ENCODE measurements at regions not wholly inside any gene's neighbourhood (a gene's known extent, or its start where the extent isn't known, plus 50 kb on each side); places are given as distances from the start of the nearest gene placed in this dataset.

DNA sequence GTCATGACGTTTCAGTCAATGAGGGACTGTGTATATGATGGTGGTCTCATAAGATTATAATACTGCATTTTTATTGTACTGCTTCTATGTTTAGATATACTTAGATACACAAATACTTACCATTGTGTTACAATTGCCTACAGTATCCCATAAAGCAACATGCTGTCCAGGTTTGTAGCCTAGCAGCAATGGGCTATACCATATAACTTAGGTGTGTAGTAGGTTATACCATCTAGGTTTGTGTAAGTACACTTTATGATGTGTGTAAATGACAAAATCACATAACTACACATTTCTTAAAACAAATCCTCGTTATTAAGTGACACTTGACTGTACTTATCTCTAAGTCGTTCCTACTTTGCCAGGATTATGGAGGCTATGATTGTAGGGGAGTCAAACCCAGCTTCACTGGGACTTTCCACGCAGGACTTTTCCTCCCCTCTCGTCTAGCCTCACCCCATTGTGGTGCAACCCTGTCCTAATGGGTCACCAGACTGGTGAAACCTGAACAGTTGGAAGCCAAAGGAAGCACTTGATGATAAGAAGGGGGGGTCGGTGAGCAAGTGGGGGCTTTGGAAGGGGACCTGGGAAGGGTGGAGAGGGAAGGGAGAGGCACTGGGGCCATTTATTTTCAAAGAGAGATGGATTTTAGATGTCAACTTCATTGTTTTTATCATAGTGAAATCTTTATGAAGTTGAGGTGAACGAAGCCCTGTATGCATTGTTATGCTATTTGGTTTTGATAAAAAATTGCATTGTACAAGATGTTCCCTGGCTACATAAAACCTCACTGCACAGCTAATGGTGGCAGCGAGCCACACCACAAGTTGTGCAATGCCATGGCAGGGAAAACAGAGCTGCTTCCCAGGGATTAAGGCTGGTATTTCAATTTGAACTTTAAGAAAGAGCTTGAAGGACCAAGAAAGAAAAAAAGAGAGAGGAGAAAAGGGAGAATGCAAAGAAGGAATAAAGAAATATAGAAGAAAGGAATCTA lies 129.1 kb downstream of the EHF start:
- WGBS, 4 donors, result 56 to 71% (median 69%) methylated on average over 8 of the region's 8 CpGs
- no peaks in the 10 kb centered on the region for H3K9me3 ChIP-seq
- H3K4me3 ChIP-seq, result no peak overlapping the region
- intact Hi-C loops (cut with DNase I), result no loop called here
- ATAC-seq (peak; percentile 41 to 82 (median 80)), DNase-seq (peak in 3 of 5 donors; percentile 45 to 69 (median 64))
- TF ChIP-seq POLR2A (IDR thresholded peaks at IDR 0.05) (no peak), CTCF (IDR thresholded peaks at IDR 0.05) (no peak)
- no peaks in the 10 kb centered on the region for H3K27me3 ChIP-seq
- H3K4me1 ChIP-seq, result peaks cover 0 to 9% (median 0%) of the 10 kb centered on the region in 12 donors
- no peaks in the 10 kb centered on the region for H3K36me3 ChIP-seq
- H3K27ac ChIP-seq, result peak overlapping the region in 1 of 12 donors; percentile 4

- DNase-seq (no peak), ATAC-seq (no peak)
- Histone ChIP-seq H3K27me3 (no peaks in the 10 kb centered on the region), H3K27ac (no peak overlapping the region), H3K36me3 (no peaks in the 10 kb centered on the region), H3K9me3 (no peaks in the 10 kb centered on the region), H3K4me1 (peaks cover 0 to 9% (median 0%) of the 10 kb centered on the region in 12 donors), H3K4me3 (no peak overlapping the region)
- TF ChIP-seq POLR2A (IDR thresholded peaks at IDR 0.05) (no peak), CTCF (IDR thresholded peaks at IDR 0.05) (no peak)
- intact Hi-C loops (cut with DNase I), result no loop called here
- WGBS, 4 donors, result 75 to 86% (median 78%) methylated on average over 3 of the region's 3 CpGs
These were observed 127.1 kb downstream of the EHF start for GRCh38 chr11:34748036-34748435.

- intact Hi-C loops (cut with DNase I), result no loop called here
- no peak for TF ChIP-seq POLR2A (IDR thresholded peaks at IDR 0.05)
- TF ChIP-seq CTCF (IDR thresholded peaks at IDR 0.05), result no peak
- Histone ChIP-seq H3K4me3 (no peak overlapping the region), H3K27me3 (no peaks in the 10 kb centered on the region), H3K27ac (no peak overlapping the region), H3K9me3 (no peaks in the 10 kb centered on the region), H3K4me1 (peaks cover 0 to 9% (median 0%) of the 10 kb centered on the region in 12 donors), H3K36me3 (no peaks in the 10 kb centered on the region)
- 42 to 47% (median 46%) methylated on average over 3 of the region's 3 CpGs for WGBS, 4 donors
- no peak for ATAC-seq
- no peak for DNase-seq
These were observed 126.4 kb downstream of the EHF start for GRCh38 chr11:34747251-34747650.

GRCh38 chr11:34745195-34745594 lies 124.3 kb downstream of the EHF start:
- Histone ChIP-seq H3K4me1 (peaks cover 0 to 4% (median 0%) of the 10 kb centered on the region in 12 donors), H3K27ac (no peak overlapping the region), H3K27me3 (no peaks in the 10 kb centered on the region), H3K36me3 (no peaks in the 10 kb centered on the region), H3K4me3 (no peak overlapping the region), H3K9me3 (no peaks in the 10 kb centered on the region)
- ATAC-seq (peak in 2 of 4 donors; percentile 20 to 42), DNase-seq (no peak)
- TF ChIP-seq CTCF (IDR thresholded peaks at IDR 0.05), result no peak
- no peak for TF ChIP-seq POLR2A (IDR thresholded peaks at IDR 0.05)
- intact Hi-C loops (cut with DNase I), result no loop called here
- 35 to 45% (median 40%) methylated on average over 3 of the region's 3 CpGs for WGBS, 4 donors

Data from heart left ventricle (tissue), 16 donors.